Stimulated activated CD8-positive, alpha-beta memory T cell treated with anti-CD3 and anti-CD28 coated beads, Interleukin-7, amount 100 ng/mL, for 4 hours (primary cell): ENCODE measurements at regions not wholly inside any gene's neighbourhood (a gene's known extent, or its start where the extent isn't known, plus 50 kb on each side); places are given as distances from the start of the nearest gene placed in this dataset.

Experiments used
- DNase-seq, 2 donors: peaks; one replicate each; pipeline ENCODE4 v3.0.0-alpha.2; 2020; ENCODE audit warnings: low read depth in 2 of 2

DNA sequence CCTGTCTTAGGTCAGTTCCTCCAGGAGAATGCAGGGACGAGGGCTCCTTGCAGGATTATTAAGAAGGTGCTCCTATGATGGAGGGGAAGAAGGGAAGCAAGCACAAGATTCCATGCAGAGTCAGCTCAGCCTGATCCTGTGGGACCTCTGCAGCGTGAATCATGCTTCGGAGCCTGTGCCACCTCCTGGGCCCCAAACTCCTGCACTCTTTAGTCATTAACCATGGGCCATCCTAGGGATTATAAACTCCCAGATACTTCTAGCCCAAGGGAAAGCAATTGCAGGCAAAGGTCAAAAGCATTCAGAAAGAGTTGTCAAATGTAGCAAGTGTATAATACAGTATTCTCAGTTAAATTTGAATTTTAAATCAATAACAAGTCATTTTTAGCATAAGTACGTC is 208.7 kb upstream of the PMEPA1 start:
- no peak for DNase-seq

DNA sequence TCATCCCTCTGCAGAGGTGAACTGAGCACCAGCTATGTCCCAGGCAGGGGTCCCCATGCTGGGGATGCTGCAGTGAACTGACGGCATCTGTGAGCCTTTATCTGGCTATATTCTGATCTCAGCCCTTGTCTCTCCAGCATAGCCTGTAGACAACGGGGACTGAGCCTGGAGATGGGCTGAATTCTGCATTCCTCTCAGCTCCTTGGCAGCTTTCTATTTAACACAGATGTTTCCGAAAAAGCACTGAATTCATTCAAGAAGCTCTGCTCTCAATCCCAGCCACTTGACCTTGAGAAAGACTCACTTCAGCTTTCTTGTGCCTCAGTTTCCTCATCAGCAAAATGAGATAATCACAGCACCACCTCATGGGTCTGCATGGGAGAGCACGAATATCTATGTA is 204.4 kb upstream of the PMEPA1 start:
- no peak for DNase-seq

DNA sequence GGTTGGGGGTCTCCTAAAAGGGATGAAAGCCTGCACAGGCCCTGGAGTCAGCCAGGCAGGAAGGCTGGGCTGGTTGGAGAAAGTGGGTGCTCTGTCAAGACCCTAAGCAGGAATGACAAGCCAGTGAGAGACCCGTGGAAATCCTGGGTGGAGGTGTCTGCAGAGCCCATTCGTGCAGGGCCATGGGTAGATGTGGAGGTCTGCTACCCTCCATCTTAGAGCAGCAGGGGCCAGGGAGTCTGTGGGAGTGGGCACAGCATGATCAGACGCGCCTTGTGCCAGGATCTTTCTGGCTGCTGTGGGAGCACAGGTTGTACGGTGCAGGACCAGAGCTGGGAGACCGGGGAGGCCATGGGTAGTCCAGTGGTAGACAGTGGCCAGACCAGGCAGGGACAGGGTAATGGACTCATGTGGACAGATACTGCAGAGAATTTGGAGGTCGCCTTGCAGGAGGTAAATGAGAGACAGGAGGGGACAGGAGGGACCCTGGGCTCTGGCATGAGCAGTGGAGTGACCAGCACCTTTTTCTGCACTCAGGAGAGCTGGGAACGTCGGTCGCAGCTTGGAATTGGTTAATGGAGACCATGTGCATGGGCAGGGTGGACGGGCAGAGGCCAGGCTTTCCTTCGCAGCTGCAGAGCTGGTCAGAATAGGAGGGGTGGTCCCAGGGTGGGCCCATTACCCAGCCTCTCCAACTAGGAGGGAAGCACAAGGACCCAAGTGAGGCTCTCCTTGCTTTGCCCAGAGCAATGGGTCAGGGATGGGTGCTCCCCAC is 203.5 kb upstream of the PMEPA1 start:
- DNase-seq = no peak

DNA sequence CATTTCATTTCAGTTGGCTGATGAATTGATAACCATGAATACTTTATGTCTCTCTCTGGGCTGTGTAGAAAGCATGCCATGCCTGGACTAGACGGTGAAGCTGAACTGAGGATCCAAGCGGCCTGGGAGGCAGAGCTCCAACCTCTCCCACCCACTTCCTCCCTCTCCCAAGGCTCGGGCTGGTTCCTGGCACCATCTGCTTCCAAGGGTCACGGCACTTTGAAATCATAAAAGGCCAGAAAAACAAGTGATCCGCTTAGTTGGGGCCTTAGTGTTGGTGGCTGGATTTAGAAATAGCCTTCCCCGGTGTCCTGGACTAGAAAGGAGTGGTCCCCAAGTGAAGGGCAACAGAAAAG is 202.4 kb upstream of the PMEPA1 start:
- DNase-seq = no peak

DNA sequence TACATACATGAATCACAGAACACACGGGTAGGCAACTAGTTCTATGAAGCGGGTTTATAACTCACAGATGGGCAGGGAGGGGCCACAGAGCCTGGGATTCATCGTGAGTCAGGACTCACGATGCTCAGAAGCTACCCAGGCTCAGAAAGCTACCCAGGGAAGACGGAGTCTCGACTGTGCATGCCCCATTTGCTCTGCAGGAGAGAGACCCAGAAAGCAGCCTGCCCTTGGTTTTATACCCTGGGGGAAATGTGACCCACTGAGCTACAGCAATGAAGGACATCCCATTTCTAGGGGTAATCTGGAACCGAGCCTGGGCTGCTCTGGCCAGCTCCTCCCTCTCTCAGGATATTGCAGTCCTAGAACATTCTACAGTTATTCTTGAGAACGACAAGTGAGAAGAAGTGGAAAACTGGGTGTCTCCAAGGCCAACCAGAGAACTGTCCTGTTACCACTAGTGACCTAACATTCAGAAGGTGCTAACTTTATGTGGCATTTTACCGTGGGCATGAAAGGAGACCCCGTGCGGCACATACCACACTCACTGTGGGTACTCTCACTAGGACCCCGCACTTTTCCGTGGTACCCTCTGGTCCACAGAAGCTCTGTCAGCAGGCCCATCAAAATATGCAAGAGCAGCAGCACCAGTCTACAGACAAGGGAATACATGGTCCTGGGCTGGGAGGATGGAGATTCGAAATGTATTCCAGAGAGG is 201.9 kb upstream of the PMEPA1 start:
- no peak for DNase-seq

DNA sequence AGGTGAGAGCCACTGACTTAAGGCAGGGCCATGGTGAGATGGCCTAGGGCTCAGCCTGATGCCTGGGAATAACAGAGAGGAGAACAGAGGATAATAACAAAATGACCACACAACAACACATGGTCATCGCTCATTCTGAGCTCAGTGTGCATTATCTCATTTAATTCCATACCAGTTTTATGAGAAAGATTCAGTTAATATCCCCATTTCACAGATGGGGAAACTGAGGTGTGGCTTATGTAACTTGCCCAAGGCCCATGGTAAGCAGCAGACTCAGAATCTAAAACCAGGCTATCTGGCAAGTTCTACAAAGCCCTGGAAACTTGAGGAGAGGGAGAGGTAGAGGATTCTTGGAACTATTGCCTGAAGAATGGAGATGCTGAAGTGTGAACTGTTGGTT is 200.9 kb upstream of the PMEPA1 start:
- no peak for DNase-seq

DNA sequence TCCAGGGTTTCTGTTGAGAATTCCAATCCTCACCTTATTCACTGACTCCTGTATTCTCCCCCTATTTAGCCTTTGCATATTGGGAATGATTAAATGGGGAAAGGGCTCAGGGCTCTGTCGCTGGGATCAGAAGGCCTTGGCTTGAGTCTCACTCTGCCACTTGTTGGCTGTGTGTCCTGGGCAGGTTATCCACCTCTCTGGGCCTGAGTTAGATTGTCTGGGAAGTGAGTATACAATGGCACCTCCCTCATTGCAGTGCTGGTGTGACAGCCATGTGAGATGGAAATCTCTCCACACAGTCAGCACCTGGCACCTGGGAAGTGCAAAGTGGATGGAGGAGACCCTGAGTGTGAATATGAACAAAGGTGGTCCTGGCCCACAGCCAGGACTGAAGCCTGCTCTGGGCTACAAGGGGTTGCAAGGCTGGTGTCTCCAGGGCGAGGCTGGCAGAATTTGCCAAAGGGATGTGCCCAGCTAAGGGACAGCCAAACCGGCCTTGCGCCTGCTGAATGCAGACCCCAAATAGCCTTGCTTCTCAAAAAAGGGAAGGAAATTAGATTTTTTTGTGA is 200.0 kb upstream of the PMEPA1 start:
- DNase-seq = no peak

DNA sequence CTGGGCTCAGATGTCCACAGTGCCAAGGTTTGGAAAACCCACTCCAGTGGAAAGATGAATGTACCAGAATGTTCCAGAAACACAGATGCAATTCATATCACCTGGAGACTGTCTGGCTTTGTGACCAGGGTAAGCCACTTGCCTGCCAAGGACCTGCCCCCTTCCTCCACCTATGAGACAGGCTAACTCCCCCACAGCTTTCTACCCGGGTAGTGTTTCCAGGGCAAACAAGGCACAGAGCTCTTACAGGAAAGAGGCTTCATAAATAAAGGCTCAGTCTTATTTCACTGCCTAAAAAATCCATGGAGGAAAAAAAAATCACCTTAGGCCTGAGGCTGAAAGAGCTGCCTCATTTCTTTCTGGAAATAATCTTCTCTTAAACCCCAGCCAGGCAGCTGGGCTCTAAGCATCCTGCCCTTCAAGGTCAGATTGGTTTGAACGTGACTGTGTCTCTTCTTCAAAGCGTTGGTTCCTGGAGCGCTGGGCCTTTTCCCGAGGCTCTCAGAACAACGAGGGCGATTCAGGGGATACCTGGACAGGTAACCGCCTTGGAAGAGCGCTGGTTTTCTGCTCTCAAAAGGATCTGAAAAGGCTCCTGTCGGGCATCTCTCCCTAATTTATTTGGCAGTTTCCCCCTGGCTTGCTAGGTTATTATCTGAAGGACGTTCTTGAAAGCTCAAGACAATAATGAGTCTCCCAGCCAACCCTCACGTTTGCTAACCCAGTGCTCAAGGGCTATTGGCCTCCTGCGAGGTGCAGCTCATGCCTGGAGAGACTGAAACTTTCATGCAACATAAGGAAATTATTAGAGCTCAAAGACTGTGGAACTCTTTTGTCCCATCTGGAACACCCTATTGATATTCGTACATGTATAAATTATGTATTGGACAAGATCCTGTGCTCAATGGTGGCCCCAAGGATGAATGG is 199.2 kb upstream of the PMEPA1 start:
- DNase-seq = no peak

DNA sequence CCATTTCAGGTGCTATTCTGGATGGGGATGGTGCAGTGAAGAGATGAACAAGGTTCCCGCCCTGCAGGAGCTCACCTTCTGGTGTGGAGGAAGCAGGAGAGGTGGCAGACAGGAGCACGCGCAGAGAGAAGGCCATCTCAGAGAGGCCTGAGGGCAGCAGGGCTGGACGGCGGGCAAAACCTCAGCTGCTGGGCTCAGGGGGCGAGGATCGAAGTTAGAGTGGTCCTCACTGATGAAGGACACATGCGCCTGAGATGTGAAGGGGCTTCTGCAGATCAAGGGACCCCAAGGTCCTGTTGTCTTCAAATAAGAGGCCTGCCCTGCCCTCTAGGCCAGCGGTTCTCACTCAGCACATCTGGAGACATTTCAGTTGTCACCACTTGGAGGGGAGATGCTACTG is 198.4 kb upstream of the PMEPA1 start:
- DNase-seq = no peak

DNA sequence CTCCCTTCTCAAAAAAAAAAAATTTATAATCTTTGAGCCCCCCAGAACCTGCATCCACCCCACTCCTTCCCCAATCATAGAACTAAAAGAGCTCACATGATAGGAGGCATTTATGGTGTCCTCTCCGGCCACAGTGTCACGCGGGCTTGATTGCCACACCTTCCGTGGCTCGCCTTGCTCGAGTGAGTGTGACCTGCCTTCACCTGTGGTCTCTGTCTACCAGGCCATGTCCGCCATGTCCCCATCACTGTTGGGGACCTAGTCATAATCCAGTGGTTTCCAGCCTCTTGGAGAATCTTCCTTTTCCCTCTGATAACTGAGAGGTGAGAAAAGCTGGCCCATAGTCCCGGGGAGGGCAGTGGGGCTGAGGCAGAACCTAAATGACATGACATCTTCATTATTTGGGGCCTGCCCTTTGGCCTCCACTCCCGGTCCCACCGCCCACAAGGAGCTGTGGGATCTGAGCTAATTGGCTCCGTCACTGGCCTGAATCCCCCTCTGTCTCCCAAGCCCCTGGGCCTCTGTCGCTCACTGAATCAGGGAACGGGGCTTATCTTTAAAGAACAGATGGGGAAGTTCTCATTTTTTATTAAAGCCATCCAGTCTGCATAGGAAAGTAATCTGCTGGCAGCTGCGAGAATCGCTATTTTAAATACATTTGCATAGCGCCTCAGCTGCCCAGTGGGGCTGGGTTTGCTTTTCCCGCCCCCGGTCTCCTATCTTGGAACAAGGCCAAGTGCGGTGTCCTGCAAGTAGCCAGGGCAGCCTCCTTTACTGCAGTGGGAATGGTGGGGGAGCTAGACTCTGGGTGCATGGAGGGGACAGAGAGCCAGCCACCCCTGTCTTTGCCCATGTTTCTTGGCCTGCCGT is 197.6 kb upstream of the PMEPA1 start:
- no peak for DNase-seq

DNA sequence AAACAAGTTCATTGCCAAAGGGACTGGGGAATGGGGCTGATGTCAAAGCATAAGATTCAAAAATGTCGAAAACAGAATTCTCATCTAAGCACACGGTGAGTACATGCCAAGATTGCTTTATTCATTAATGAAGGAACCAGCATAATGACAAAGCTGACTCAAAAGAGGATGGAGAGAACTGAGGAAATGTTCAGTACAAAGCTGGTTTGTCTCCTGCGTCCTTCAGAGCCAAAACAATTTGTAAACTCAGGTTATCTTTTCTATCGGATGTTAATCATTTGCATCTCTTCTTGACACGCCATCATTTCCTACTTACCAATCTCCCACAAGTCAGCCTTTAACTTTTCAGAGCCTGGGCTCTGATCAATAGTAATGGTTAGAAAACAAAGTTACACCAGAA is 195.6 kb upstream of the PMEPA1 start:
- no peak for DNase-seq

DNA sequence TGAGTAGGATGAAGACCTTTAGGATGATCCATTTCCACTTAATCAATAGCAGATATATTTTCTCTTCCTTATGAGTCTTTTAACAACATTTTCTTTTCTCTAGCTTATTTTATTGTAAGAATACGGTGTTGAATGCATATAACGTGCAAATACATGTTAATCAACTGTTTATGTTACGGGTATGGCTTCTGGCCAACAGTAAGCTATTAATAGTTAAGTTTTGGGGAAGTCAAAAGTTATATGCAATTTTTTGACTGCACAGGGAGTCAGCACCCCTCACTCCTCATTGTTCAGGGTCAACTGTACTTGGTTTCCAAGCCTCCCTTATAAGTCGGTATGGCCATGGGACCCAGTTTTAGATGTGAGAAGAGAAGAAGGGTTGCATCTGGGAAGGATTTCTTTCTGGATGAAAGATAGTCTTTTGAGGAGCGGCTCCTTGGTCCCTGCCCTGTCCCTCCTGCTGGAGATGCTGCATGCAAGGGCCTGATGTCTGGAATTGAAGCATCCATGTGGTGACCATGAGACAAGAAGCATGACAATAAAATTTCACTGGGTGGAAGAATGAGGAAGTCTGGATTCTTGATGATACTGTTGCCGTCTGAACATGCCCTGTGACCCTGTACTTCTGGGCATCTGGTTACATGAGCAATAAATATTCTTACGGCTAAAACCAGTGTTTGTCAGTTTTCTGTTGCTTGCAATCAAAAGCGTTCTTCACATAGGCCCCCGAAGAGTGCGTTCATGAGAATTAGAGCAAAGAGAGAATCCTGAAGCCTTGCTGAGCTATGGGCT is 194.7 kb upstream of the PMEPA1 start:
- no peak for DNase-seq

DNA sequence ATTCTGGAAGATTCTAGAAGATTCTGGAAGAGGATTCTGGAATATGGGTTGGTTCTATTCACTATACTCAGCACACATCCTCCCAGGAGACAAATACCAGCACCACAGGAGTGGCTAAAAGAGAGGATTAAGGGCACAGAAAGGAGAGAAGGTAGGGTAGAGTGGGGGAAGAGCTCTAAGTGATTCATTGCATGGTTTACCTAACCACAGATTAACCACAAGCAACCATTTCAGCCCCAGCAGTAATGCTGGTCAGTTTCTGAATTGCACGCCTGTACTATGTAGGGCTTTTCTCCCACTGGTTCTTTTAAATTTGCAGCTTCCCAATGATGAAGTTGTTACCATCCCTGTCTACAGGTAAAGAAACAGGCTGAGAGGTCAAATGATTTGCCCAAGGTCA is 192.7 kb upstream of the PMEPA1 start:
- DNase-seq = no peak

DNA sequence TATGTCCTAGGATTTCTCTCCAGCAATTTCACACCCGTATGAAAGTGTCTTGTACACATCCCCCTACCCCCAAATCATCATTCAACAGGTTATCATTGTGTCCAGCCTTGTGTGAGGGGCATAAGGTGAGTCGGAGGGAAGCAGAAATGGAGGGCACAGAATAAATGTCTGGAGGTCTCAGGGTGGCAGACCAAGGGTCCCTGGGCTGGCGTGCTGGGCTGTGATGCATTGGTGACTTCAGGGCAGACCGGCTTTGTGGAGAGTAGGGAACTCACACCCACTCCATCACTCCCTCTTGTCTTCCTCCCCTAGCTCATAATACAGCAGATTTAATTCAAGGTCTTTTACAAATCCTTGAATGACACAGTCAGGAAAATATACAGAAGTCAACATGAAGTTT is 191.7 kb upstream of the PMEPA1 start:
- no peak for DNase-seq

DNA sequence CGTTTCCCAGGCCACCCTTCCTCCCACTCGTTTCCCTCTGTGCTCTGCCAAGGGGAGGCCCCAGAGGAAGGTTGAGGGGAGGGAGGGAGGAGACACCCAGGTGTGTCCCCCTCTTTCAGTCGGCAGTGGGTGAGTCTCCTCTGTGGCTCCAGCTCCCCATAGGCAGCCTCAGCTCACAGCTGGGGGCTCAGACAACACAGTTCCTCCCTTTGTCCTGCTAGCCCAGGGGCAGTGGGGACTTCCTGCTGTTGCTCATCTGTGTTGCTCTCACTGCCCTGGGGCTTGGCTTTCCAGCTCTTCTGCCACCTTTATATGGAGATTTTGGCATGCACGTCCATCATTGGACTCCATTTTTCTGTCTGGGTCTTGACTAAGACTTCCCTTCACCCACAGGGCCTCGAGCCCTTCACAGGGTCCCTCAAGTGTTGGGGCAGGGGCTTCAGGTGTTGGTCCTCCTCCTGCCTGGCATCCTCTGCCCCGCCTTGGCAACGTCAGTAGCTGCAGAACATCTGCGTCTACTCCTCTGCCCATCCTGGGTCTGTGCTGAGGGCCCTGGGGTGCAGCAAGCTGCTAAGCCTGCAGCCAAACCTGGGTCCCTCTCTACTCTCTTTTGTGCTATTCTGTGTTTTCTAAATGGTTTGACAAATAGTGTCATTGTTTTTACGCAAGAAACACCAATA is 190.6 kb upstream of the PMEPA1 start:
- DNase-seq = no peak

DNA sequence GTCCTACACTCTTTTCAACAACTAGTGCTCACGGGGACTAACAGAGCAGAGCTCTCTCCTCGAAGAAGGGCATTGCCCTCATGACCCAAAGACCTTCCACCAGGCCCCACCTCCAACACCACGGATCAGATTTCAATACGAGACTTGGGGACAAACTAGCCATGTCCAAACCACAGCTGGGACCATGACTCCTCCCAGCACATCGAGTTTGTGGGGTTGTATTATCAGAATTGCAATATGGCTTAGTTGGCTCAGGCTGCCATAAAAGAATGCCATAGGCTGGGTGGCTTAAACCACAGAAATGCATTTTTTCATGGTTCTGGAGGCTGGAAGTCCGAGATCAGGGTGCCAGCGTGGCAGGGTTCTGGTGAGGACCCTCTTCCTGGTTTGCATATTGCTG is 189.7 kb upstream of the PMEPA1 start:
- DNase-seq = no peak

DNA sequence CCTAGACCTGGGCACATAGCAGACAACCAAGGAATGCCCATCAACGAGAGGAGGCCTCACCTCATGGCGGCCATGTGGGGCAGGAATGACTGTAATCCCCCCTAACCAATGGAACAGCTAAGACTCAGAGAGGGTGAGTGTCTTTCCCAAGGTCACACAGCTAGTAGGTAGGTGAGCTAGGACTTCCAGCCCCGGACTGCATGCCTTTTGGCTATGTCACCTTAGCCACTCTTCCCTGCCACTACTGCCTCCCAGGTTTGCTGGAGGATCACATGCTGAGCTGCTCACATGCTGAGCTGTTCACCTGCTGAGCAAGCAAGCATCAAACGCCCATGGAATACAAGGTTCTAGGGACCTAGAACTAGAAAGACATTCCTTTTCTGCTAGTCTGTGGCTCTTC is 188.5 kb upstream of the PMEPA1 start:
- no peak for DNase-seq

DNA sequence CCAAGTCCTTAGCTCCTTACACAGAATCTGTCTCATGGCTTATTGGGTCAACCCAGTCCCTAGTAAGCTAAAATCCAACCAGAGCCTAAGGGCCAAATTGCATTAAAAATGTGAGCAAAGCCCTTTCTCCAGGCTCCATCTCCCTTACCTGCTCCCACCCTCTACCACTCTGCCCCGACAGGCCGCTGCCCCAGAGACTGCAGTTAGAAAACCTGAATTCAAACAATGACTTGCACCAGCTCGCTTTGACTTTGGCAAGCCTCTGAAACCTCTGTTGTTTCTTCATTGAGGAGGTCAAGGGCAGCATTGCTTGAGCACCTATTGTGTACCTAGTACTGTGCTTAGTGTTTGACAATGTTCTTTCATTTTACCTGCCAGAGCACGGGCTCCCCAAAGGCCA is 188.1 kb upstream of the PMEPA1 start:
- no peak for DNase-seq

DNA sequence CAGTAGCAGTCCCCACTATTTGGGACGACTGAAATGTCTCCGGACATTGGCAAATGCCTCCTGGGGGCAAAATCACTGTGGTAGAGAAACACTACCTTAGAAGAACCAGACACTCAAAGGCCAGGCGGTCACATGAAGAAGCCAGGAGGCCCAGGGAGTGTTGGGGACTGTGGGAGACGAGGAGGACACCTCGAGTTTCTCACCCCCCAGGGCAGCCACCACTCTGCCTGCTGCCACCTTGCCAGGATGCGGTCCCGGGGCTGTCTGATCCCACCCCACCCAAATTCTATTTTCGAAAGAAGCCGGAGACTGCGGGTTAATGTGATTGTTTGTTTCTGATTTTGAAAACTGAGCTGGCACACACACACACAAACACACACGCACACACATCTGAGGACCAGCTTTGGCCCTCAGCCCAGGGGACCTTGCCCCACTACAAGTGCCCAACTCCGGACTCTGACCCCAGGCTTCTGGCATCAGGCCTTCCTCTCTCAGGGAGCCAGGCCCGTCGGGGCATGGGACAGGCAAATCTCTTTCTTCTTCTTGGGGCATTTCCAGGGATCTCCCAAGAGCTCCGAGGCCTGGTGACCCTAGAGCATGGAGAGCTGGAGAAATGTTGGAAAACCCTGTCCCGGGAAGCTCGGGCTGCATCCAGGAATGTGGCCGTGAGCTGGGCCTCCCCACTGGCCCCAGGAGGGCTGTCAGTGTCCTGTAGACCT is 187.5 kb upstream of the PMEPA1 start:
- DNase-seq = no peak
